Pancreas (tissue), 10 donors: ENCODE measurements at regions not wholly inside any gene's neighbourhood (a gene's known extent, or its start where the extent isn't known, plus 50 kb on each side); places are given as distances from the start of the nearest gene placed in this dataset.

ENCODE experiments used
- ATAC-seq, 4 donors: fragments of 200-7000 bp; cut with Tn5 transposase; one replicate each; pipeline versions ENCODE4 v1.8.0 to v1.9.1; 2020; ENCODE audit warnings: mild to moderate bottlenecking in 4 of 4, moderate library complexity in 4 of 4
- DNase-seq, 6 donors: peaks; one replicate each; pipeline ENCODE4 v3.0.0-alpha.2; 2020
- FAIRE-seq: peaks from 2 replicates; lab custom pipeline; 2012; peaks lifted over from hg19 to GRCh38; lab: Jason Lieb, UNC
- H3K27ac ChIP-seq, 4 donors: fragments of 200-600 bp; sonication (generic); 1 replicate in 3 of 4; 2 replicates in 1 of 4; pipeline versions ENCODE4 v1.5.0 to v1.8.0; 2020
- H3K27me3 ChIP-seq, 4 donors: fragments of 200-600 bp; one replicate each; pipeline ENCODE4 v1.8.0; 2021
- H3K36me3 ChIP-seq, 3 donors: fragments of 200-600 bp; sonication (generic) in 1 of 3; one replicate each; pipeline versions ENCODE4 v1.5.0 to v1.8.0; 2020 to 2021
- H3K4me1 ChIP-seq, 3 donors: fragments of 200-600 bp; one replicate each; pipeline ENCODE4 v1.8.0; 2021
- H3K4me3 ChIP-seq, 4 donors: fragments of 200-600 bp; sonication (generic) in 2 of 4; one replicate each; pipeline versions ENCODE4 v1.5.0 to v1.8.0; 2020 to 2021
- H3K9me3 ChIP-seq, 4 donors: fragments of 200-600 bp; one replicate each; pipeline ENCODE4 v1.8.0; 2021
- WGBS, 2 donors: extraction: QIAGEN DNeasy Blood & Tissue Kit; methylation state at CpG; one replicate each; pipeline ENCODE4 v1.1.7; 2013; 5-methylcytosine and 5-hydroxymethylcytosine counted together
- intact Hi-C, 3 donors: fragments of 100-400 bp; cut with DNase I; formaldehyde crosslinking; loops; one replicate each; pipeline versions ENCODE4 v1.11.1 to v1.14.2; 2022
- TF ChIP-seq, protein P1 (sequence below), 4 donors: fragments of 200-600 bp; sonication (generic) in 3 of 4; IDR thresholded peaks; one replicate each; pipeline versions ENCODE4 v1.5.0 to v1.8.0; 2021; ENCODE audit warnings: antibody characterized with exemption in 4 of 4
- donor health status: healthy with polysubstance abuse.
- donor health status: DM: no; HTN: no; CAD: no; lungs with moderate emphysema.
- donor health status: DM: no; HTN: no; CAD: no.
- donor health status: control.
- donor health status: control.
- donor health status: Bipolar disorder and iron deficiency.
- donor health status: DM: yes; HTN: yes; CAD: no.
- donor health status: DM: no; HTN: no; CAD: no.
- donor health status: DM: no; HTN: no; CAD: no.
- donor health status: DM: yes; HTN: yes; CAD: no.

DNA sequence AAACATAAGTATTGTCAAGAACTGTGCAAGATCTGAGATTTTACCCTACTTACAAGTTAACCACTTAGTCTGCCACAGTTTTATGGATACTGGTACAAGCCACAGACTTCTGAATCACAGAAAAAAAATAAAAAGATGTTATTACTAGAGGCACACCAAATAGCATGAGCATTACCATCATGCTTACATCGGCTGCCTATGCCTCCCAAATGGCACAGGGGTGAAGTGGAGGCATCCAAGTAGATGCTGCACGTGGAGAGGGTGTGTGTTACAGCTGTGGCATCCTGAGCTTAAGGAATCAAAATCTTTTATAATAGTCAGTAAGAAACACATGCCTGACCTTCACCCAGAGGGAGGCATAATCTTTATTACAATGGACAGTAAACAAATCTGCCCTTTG, 207.8 kb downstream of the TFEC start:
- H3K36me3 ChIP-seq: no peaks in the 10 kb centered on the region
- intact Hi-C loops: no loop called here
- H3K27ac ChIP-seq: no peak overlapping the region
- H3K4me1 ChIP-seq: no peaks in the 10 kb centered on the region
- no peak for FAIRE-seq
- H3K27me3 ChIP-seq: no peaks in the 10 kb centered on the region
- WGBS, 2 donors: 81 to 91% methylated on average over 2 of the region's 2 CpGs
- no peak for ATAC-seq
- DNase-seq: no peak
- TF ChIP-seq, protein P1, sequence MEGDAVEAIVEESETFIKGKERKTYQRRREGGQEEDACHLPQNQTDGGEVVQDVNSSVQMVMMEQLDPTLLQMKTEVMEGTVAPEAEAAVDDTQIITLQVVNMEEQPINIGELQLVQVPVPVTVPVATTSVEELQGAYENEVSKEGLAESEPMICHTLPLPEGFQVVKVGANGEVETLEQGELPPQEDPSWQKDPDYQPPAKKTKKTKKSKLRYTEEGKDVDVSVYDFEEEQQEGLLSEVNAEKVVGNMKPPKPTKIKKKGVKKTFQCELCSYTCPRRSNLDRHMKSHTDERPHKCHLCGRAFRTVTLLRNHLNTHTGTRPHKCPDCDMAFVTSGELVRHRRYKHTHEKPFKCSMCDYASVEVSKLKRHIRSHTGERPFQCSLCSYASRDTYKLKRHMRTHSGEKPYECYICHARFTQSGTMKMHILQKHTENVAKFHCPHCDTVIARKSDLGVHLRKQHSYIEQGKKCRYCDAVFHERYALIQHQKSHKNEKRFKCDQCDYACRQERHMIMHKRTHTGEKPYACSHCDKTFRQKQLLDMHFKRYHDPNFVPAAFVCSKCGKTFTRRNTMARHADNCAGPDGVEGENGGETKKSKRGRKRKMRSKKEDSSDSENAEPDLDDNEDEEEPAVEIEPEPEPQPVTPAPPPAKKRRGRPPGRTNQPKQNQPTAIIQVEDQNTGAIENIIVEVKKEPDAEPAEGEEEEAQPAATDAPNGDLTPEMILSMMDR (IDR thresholded peaks at IDR 0.05): no peak
- no peak overlapping the region for H3K4me3 ChIP-seq
- no peaks in the 10 kb centered on the region for H3K9me3 ChIP-seq

DNA sequence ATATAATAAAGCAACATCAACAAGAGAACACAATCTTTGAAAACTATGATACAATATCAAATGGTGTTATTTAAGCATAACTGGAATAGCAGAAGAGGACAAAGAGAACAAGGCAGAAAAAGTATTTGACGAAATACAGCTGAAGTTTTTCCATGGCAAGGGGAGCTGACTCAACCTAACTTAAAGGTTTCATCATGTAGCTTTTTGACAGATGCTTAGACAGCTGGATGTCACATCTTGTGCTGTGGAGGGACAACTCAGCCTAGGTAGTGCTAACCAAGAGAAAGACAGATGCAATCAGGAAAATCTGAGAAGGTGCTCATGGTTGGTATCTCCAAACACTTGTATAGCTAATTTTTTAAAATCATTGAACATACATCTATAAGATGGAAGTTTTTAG, 208.2 kb downstream of the TFEC start:
- Histone ChIP-seq H3K4me1 (no peaks in the 10 kb centered on the region), H3K36me3 (no peaks in the 10 kb centered on the region), H3K4me3 (no peak overlapping the region), H3K27me3 (no peaks in the 10 kb centered on the region), H3K9me3 (no peaks in the 10 kb centered on the region), H3K27ac (no peak overlapping the region)
- ATAC-seq (no peak), FAIRE-seq (no peak), DNase-seq (no peak)
- 59 to 85% methylated on average over 1 of the region's 1 CpG for WGBS, 2 donors
- TF ChIP-seq, protein P1 (IDR thresholded peaks at IDR 0.05): no peak
- intact Hi-C loops: no loop called here

DNA sequence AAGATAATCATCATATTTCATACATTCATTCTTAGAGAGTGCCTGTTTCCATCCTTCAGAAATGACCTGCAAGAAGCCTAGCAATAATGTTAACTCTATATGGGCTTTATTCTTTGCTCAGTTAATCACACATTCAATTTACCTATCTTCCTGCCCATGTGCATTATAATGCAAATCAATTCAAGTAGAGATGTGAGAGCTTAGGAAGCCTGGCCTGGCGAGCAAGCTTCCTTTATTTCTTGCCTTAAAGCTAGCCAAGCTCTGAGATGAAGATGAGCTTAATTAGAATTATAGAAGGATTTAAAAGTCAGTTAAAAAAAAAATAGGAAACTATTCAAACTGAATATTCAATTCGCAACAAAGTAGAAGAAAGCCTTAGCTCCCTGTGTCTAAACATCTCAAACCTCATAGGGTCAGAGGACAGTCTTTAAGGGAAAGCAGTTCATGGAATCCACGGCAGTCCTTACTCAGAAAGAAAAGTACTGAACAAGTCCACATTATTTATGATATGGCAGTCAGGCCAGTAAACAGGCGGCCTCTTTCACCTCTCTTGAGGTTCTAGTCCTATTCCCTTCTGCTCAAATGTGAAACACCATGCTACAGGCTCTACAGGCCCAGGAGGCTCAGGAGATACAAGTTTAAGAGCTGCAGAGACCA, 214.1 kb downstream of the TFEC start:
- intact Hi-C loops: no loop called here
- Histone ChIP-seq H3K4me3 (no peak overlapping the region), H3K36me3 (no peaks in the 10 kb centered on the region), H3K27ac (no peak overlapping the region), H3K27me3 (no peaks in the 10 kb centered on the region), H3K4me1 (no peaks in the 10 kb centered on the region), H3K9me3 (no peaks in the 10 kb centered on the region)
- DNase-seq (no peak), ATAC-seq (no peak), FAIRE-seq (no peak)
- 81 to 88% methylated on average over 4 of the region's 4 CpGs for WGBS, 2 donors
- TF ChIP-seq, protein P1 (IDR thresholded peaks at IDR 0.05): no peak

DNA sequence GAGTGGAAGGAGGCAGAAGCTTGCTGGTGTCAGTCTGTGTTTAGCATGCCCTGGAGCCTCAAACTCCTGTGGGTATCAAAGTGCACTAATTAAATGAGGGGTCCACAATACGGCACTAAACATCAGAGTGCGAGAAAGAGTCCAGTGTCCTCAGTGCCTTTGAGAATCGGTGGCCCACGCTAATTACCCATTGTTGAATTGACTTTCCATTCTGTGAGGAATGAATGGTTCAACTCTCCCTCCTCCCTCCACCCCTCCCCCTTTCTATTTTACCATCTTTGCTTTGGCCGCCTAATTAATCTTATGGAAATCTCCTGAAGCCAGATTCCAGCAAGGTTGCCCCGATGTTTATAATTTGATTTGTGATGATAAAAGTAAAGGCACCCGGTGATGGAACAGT, 217.8 kb downstream of the TFEC start:
- no peaks in the 10 kb centered on the region for H3K27me3 ChIP-seq
- DNase-seq (no peak), FAIRE-seq (no peak), ATAC-seq (no peak)
- intact Hi-C loops: no loop called here
- TF ChIP-seq, protein P1 (IDR thresholded peaks at IDR 0.05): no peak
- H3K4me3 ChIP-seq: no peak overlapping the region
- H3K36me3 ChIP-seq: no peaks in the 10 kb centered on the region
- WGBS, 2 donors: 50 to 61% methylated on average over 7 of the region's 7 CpGs
- H3K27ac ChIP-seq: no peak overlapping the region
- H3K4me1 ChIP-seq: no peaks in the 10 kb centered on the region
- no peaks in the 10 kb centered on the region for H3K9me3 ChIP-seq

DNA sequence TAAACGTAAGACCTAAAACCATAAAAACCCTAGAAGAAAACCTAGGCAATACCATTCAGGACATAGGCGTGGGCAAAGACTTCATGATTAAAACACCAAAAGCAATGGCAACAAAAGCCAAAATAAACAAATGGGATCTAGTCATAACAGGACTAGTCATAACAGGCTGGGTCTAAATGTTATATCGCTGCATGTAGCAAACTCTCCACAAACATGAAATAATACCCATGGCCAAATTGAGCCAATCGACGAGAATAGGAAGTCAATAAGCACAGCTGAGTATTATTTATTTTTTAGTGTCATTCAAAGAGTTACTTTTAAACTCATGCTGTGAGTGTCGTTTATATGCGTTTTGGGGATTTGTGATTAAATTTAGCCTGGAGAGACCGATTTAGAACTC, 225.1 kb downstream of the TFEC start:
- Histone ChIP-seq H3K27me3 (no peaks in the 10 kb centered on the region), H3K4me1 (no peaks in the 10 kb centered on the region), H3K27ac (no peak overlapping the region), H3K36me3 (no peaks in the 10 kb centered on the region), H3K9me3 (no peaks in the 10 kb centered on the region), H3K4me3 (no peak overlapping the region)
- ATAC-seq: no peak
- FAIRE-seq: no peak
- WGBS, 2 donors: 65 to 74% methylated on average over 8 of the region's 8 CpGs
- TF ChIP-seq, protein P1 (IDR thresholded peaks at IDR 0.05): no peak
- intact Hi-C loops: no loop called here
- no peak for DNase-seq
